Keratinocyte (primary cell): ENCODE measurements at regions not wholly inside any gene's neighbourhood (a gene's known extent, or its start where the extent isn't known, plus 50 kb on each side); places are given as distances from the start of the nearest gene placed in this dataset.
A peak's percentile ranks its signal among the peaks of the same experiment; 100 is the strongest.

Experiments used
- DNase-seq: peaks from one replicate; pipeline ENCODE4 v3.0.0-alpha.2; 2011; ENCODE audit warnings: low read depth, missing footprints, low spot score
- FAIRE-seq: peaks from 2 replicates; lab custom pipeline; 2011; peaks lifted over from hg19 to GRCh38; lab: Jason Lieb, UNC
- H2AFZ ChIP-seq: 2 replicates; pipeline ENCODE4 v1.6.0; 2012; ENCODE audit warnings: low read length, control low read depth, inconsistent platforms; ENCODE audit not compliant: control insufficient read depth
- H3K27ac ChIP-seq: 2 replicates; pipeline ENCODE4 v1.5.1; 2011; ENCODE audit warnings: low read length; ENCODE audit not compliant: control insufficient read depth, insufficient read depth
- H3K27me3 ChIP-seq: 3 replicates; pipeline ENCODE4 v1.6.0; 2011; ENCODE audit warnings: low read length; ENCODE audit not compliant: control insufficient read depth, insufficient read depth; ENCODE audit errors: extremely low read depth
- H3K36me3 ChIP-seq, 2 experiments: 2 replicates in 1 of 2; 3 replicates in 1 of 2; pipeline ENCODE4 v1.5.1; 2011; ENCODE audit warnings: low read length in 2 of 2, mild to moderate bottlenecking in 1 of 2; ENCODE audit not compliant: control insufficient read depth in 2 of 2, insufficient read depth in 2 of 2; ENCODE audit errors: extremely low read depth in 1 of 2
- H3K4me1 ChIP-seq: 3 replicates; pipeline ENCODE4 v1.5.1; 2011; ENCODE audit warnings: low read length; ENCODE audit not compliant: control insufficient read depth, insufficient read depth; ENCODE audit errors: extremely low read depth
- H3K4me2 ChIP-seq: 3 replicates; pipeline ENCODE4 v1.6.0; 2011; ENCODE audit warnings: low read depth, low read length; ENCODE audit not compliant: control insufficient read depth, insufficient read depth; ENCODE audit errors: extremely low read depth
- H3K4me3 ChIP-seq, 3 experiments: fragments of 200-600 bp in 1 of 3; sonication (generic) in 1 of 3; 2 replicates in 2 of 3; 3 replicates in 1 of 3; pipeline ENCODE4 v1.5.1; 2011 to 2016; ENCODE audit warnings: low read length in 3 of 3, mild to moderate bottlenecking in 3 of 3, control low read depth in 2 of 3, inconsistent platforms in 1 of 3, low read depth in 1 of 3, mixed read lengths in 1 of 3, mixed run types in 1 of 3, moderate library complexity in 1 of 3; ENCODE audit not compliant: control insufficient read depth in 2 of 3, insufficient read depth in 2 of 3; ENCODE audit errors: extremely low read depth in 1 of 3
- H3K79me2 ChIP-seq: 2 replicates; pipeline ENCODE4 v1.6.0; 2012; ENCODE audit warnings: low read length; ENCODE audit not compliant: control insufficient read depth, insufficient read depth
- H3K9ac ChIP-seq: 3 replicates; pipeline ENCODE4 v1.6.0; 2011; ENCODE audit warnings: low read length; ENCODE audit not compliant: control insufficient read depth, insufficient read depth; ENCODE audit errors: extremely low read depth
- H3K9me1 ChIP-seq: 3 replicates; pipeline ENCODE4 v1.6.0; 2011; ENCODE audit warnings: low read length; ENCODE audit not compliant: control insufficient read depth, insufficient read depth; ENCODE audit errors: extremely low read depth
- H3K9me3 ChIP-seq: 2 replicates; pipeline ENCODE4 v1.5.1; 2012; ENCODE audit warnings: low read depth, low read length; ENCODE audit not compliant: control insufficient read depth
- H4K20me1 ChIP-seq: 3 replicates; pipeline ENCODE4 v1.6.0; 2011; ENCODE audit warnings: low read length; ENCODE audit not compliant: control insufficient read depth, insufficient read depth; ENCODE audit errors: extremely low read depth
- CTCF ChIP-seq, 3 experiments: IDR thresholded peaks in 1 of 3; conservative IDR thresholded peaks in 1 of 3; optimal IDR thresholded peaks in 1 of 3; 2 replicates in 2 of 3; 3 replicates in 1 of 3; pipeline versions ENCODE3 to v1.5.1; 2011; ENCODE audit warnings: low read length in 3 of 3, mild to moderate bottlenecking in 3 of 3, moderate library complexity in 2 of 3, control low read depth in 1 of 3, inconsistent platforms in 1 of 3; ENCODE audit not compliant: insufficient read depth in 2 of 3; ENCODE audit errors: extremely low read depth in 1 of 3
- EZH2 ChIP-seq: IDR thresholded peaks from one replicate; pipeline ENCODE4 v1.6.1; 2012; ENCODE audit warnings: inconsistent platforms, mild to moderate bottlenecking, low read length, moderate library complexity
- dilution Hi-C: fragments of 300-500 bp; cut with MboI; formaldehyde crosslinking; loops from one replicate; pipeline ENCODE4 v1.7.0; 2020; ENCODE audit warnings: low sequenced_read_pairs; ENCODE audit not compliant: extremely low pct_ligation_motif_present

GRCh38 chr1:19559641-19560040, 74.3 kb upstream of the CAPZB start:
- Histone ChIP-seq H3K4me2 (no peak overlapping the region), H3K4me3 (no peak overlapping the region), H4K20me1 (no peaks in the 10 kb centered on the region), H3K9me3 (no peaks in the 10 kb centered on the region), H3K9me1 (no peaks in the 10 kb centered on the region), H2AFZ (no peak overlapping the region), H3K27me3 (no peaks in the 10 kb centered on the region), H3K36me3 (no peaks in the 10 kb centered on the region), H3K79me2 (no peaks in the 10 kb centered on the region), H3K9ac (no peak overlapping the region), H3K27ac (no peak overlapping the region), H3K4me1 (peaks cover 9% of the 10 kb centered on the region)
- TF ChIP-seq EZH2 (no peak), CTCF (optimal IDR thresholded peaks at IDR 0.05 in 1 of 3, IDR thresholded peaks at IDR 0.05 in 1 of 3, conservative IDR thresholded peaks at IDR 0.05 in 1 of 3; ENCODE audit: extremely low read depth in 1 of 3, insufficient read depth in 2 of 3, low read length in 3 of 3) (no peak)
- dilution Hi-C loops: no loop called here
- no peak for DNase-seq
- peak; percentile 71 for FAIRE-seq

DNA sequence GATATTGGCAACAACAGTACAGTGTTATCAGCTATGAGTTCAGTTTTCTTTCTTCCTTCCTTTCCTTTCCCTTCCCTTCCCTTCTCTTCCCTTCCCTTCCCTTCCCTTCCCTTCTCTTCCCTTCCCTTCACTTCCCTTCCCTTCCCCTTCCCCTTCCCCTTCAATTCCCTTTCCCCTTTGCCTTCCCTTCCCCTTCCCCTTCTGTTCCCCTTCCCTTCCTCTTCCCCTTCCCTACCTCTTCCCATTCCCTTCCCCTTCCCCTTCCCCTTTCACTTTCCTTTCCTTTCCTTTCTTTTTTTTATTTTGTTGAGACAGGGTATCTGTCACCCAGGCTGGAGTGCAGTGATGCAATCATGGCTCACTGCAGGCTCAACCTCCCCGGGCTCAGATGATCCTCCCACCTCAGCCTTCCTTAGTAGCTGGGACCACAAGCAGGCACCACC, 72.3 kb upstream of the CAPZB start:
- no peaks in the 10 kb centered on the region for H3K36me3 ChIP-seq
- dilution Hi-C loops: no loop called here
- peaks cover 5% of the 10 kb centered on the region for H3K4me1 ChIP-seq
- H3K4me2 ChIP-seq: no peak overlapping the region
- no peak overlapping the region for H3K9ac ChIP-seq
- no peaks in the 10 kb centered on the region for H3K79me2 ChIP-seq
- no peak for DNase-seq
- no peaks in the 10 kb centered on the region for H3K9me3 ChIP-seq
- H3K27ac ChIP-seq: no peak overlapping the region
- no peaks in the 10 kb centered on the region for H4K20me1 ChIP-seq
- no peaks in the 10 kb centered on the region for H3K27me3 ChIP-seq
- no peak overlapping the region for H2AFZ ChIP-seq
- TF ChIP-seq EZH2 (no peak), CTCF (optimal IDR thresholded peaks at IDR 0.05 in 1 of 3, IDR thresholded peaks at IDR 0.05 in 1 of 3, conservative IDR thresholded peaks at IDR 0.05 in 1 of 3; ENCODE audit: extremely low read depth in 1 of 3, insufficient read depth in 2 of 3, low read length in 3 of 3) (no peak)
- no peak for FAIRE-seq
- no peak overlapping the region for H3K4me3 ChIP-seq
- no peaks in the 10 kb centered on the region for H3K9me1 ChIP-seq
